ENCODE measurements at regions not wholly inside any gene's neighbourhood (a gene's known extent, or its start where the extent isn't known, plus 50 kb on each side); places are given as distances from the start of the nearest gene placed in this dataset.

DNA sequence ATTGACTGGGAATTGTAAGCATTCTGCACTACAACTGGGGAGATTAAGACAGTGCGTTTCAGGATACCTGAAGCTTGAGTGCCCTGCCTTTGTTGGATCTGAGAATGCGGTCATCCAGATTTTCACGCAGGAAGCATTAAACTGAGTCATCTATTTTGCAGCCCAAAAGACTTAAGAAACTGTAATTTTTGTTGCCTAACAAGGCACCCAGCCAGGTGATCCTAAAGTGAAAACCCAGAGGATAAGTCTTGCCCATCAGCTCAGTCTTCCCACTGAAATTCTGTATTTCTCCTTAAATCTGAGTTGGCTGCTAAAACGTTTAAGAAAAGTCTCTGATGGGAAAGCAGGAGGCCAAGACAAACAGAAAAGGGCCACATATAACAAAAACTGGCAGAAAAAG is 242.5 kb upstream of the TMCO5A start:
- Histone ChIP-seq H3K9me3 (peaks cover 0 to 17% (median 5%) of the 10 kb centered on the region in 4 donors), H3K4me1 (no peaks in the 10 kb centered on the region), H3K27me3 (no peaks in the 10 kb centered on the region), H3K4me3 (no peak overlapping the region), H3K27ac (replicated peaks in 1 of 4) (no peak overlapping the region), H3K36me3 (no peaks in the 10 kb centered on the region)
- TF ChIP-seq POLR2AphosphoS5 (IDR thresholded peaks at IDR 0.05) (no peak), CTCF (IDR thresholded peaks at IDR 0.05) (no peak), POLR2A (IDR thresholded peaks at IDR 0.05; ENCODE audit: low read depth) (no peak), EP300 (IDR thresholded peaks at IDR 0.05) (no peak)
- 77% methylated on average over 4 of the region's 4 CpGs for WGBS
- no peak for DNase-seq (ENCODE audit: extremely low spot score)
- intact Hi-C loops (cut with DNase I): no loop called here

DNA sequence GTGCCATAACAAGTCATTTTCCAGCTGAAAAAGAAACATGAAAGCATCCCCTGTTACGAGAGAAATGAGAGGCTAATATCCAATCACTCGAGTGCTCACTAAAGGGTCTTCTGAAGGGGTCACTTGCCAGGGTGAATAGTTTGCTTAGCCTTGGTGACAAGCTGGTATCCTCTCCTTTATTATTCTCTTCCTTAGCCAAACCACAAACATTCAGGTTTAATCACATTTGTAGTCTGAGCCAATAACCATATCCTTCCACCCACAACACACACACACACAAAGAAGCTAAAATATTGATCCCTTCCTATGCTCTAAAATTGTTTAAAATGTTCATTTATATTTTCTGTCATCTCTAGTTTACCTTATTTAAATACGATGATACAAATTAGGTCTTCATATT is 240.5 kb upstream of the TMCO5A start:
- intact Hi-C loops (cut with DNase I): no loop called here
- no peaks in the 10 kb centered on the region for H3K4me1 ChIP-seq
- H3K27ac ChIP-seq (replicated peaks in 1 of 4): no peak overlapping the region
- H3K9me3 ChIP-seq: peaks cover 0 to 17% (median 5%) of the 10 kb centered on the region in 4 donors
- no peaks in the 10 kb centered on the region for H3K36me3 ChIP-seq
- DNase-seq (ENCODE audit: extremely low spot score): no peak
- H3K27me3 ChIP-seq: no peaks in the 10 kb centered on the region
- 88% methylated on average over 3 of the region's 3 CpGs for WGBS
- TF ChIP-seq EP300 (IDR thresholded peaks at IDR 0.05) (no peak), CTCF (IDR thresholded peaks at IDR 0.05) (no peak), POLR2A (IDR thresholded peaks at IDR 0.05; ENCODE audit: low read depth) (no peak), POLR2AphosphoS5 (IDR thresholded peaks at IDR 0.05) (no peak)
- H3K4me3 ChIP-seq: no peak overlapping the region

DNA sequence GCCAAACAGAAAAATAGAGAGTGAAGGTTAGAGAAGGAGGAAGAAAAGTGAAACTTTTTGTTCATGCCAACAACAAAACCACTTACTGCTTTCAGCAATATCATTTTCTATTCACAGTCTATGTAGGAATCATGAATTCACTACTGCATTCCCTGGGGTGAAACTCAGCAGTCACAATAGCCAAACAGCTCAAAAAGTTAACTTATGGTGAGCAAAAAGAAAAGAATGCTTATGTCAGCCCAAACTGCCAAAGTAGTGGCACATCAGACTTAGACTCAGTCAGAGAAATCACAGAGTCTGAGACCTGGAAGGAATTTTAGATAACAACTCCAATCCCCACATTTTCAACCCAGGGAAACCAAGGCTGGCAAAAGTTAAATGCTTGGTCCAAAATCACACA is 238.7 kb upstream of the TMCO5A start:
- intact Hi-C loops (cut with DNase I): no loop called here
- no peak for DNase-seq (ENCODE audit: extremely low spot score)
- Histone ChIP-seq H3K27ac (replicated peaks in 1 of 4) (no peak overlapping the region), H3K36me3 (no peaks in the 10 kb centered on the region), H3K9me3 (peaks cover 0 to 2% (median 0%) of the 10 kb centered on the region in 4 donors), H3K4me3 (no peak overlapping the region), H3K4me1 (no peaks in the 10 kb centered on the region), H3K27me3 (no peaks in the 10 kb centered on the region)
- no peak for TF ChIP-seq POLR2A (IDR thresholded peaks at IDR 0.05; ENCODE audit: low read depth)
- TF ChIP-seq POLR2AphosphoS5 (IDR thresholded peaks at IDR 0.05): no peak
- TF ChIP-seq CTCF (IDR thresholded peaks at IDR 0.05): no peak
- TF ChIP-seq EP300 (IDR thresholded peaks at IDR 0.05): no peak

DNA sequence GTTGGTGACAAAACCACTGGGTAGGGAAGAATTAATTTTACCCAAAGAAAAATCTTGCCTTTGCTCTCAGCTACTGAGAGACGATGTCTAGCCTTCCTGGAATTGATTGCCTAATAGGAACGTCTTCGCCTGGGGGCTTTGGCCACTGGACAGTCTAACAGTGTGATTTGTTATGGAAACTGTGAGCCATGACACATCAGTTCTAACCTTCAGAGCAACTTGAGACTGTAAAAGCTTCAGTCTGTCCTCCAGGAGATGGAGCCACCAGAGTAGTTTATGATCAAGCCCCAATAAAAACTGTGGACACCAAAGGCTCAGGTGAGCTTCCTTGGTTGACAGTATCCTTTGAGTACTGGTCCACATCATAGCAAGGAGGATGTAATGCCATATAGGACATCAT is 235.8 kb upstream of the TMCO5A start:
- H3K27ac ChIP-seq (replicated peaks in 1 of 4): no peak overlapping the region
- H3K4me1 ChIP-seq: no peaks in the 10 kb centered on the region
- no peaks in the 10 kb centered on the region for H3K27me3 ChIP-seq
- no peak overlapping the region for H3K4me3 ChIP-seq
- no peaks in the 10 kb centered on the region for H3K36me3 ChIP-seq
- DNase-seq (ENCODE audit: extremely low spot score): no peak
- intact Hi-C loops (cut with DNase I): no loop called here
- no peaks in the 10 kb centered on the region for H3K9me3 ChIP-seq
- TF ChIP-seq POLR2AphosphoS5 (IDR thresholded peaks at IDR 0.05) (no peak), EP300 (IDR thresholded peaks at IDR 0.05) (no peak), POLR2A (IDR thresholded peaks at IDR 0.05; ENCODE audit: low read depth) (no peak), CTCF (IDR thresholded peaks at IDR 0.05) (no peak)
- 77% methylated on average over 3 of the region's 3 CpGs for WGBS

DNA sequence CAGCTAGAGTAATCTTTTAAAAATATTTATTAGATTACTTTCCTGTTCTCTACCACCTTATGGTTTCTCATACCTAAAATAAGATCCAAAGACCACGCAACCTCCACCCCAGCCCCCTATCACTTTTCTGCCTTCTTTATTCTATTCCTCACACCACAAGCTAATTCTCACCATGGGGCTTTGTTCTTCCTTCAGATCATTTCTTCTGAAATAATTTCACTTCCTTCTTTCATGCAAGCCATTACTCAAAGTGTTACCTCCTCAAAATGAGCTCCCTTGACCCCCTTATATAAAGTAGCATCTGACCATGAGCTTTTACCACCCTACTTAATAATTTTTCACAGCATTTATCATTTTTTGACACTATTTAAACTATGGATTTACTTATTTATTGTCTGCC is 233.2 kb upstream of the TMCO5A start:
- H3K27ac ChIP-seq (replicated peaks in 1 of 4): no peak overlapping the region
- intact Hi-C loops (cut with DNase I): no loop called here
- WGBS: 91% methylated on average over 1 of the region's 1 CpG
- H3K27me3 ChIP-seq: no peaks in the 10 kb centered on the region
- H3K9me3 ChIP-seq: no peaks in the 10 kb centered on the region
- H3K4me3 ChIP-seq: no peak overlapping the region
- no peaks in the 10 kb centered on the region for H3K36me3 ChIP-seq
- no peak for DNase-seq (ENCODE audit: extremely low spot score)
- no peaks in the 10 kb centered on the region for H3K4me1 ChIP-seq
- TF ChIP-seq POLR2AphosphoS5 (IDR thresholded peaks at IDR 0.05) (no peak), POLR2A (IDR thresholded peaks at IDR 0.05; ENCODE audit: low read depth) (no peak), EP300 (IDR thresholded peaks at IDR 0.05) (no peak), CTCF (IDR thresholded peaks at IDR 0.05) (no peak)
